ENCODE measurements at regions not wholly inside any gene's neighbourhood (a gene's known extent, or its start where the extent isn't known, plus 50 kb on each side); places are given as distances from the start of the nearest gene placed in this dataset.
A peak's percentile ranks its signal among the peaks of the same experiment; 100 is the strongest.

GRCh38 chr12:127696963-127697362, 570.0 kb upstream of the TMEM132C start:
- Histone ChIP-seq H3K4me1 (ENCODE audit: control insufficient read depth, insufficient read depth, low read length) (no peaks in the 10 kb centered on the region), H3K4me3 (no peak overlapping the region), H3K27me3 (replicated peaks in 1 of 2; ENCODE audit: control insufficient read depth in 2 of 2, insufficient read depth in 2 of 2, low read length in 1 of 2) (no peaks in the 10 kb centered on the region), H3K9ac (ENCODE audit: control insufficient read depth, insufficient read depth, low read length) (no peak overlapping the region), H3K4me2 (ENCODE audit: control insufficient read depth, insufficient read depth) (no peak overlapping the region), H3K27ac (ENCODE audit: control insufficient read depth, insufficient read depth) (no peak overlapping the region), H2AFZ (ENCODE audit: control insufficient read depth, low read depth, low read length) (no peak overlapping the region), H3K36me3 (ENCODE audit: control insufficient read depth in 2 of 2, insufficient read depth in 2 of 2, low read length in 1 of 2) (no peaks in the 10 kb centered on the region), H4K20me1 (ENCODE audit: control insufficient read depth, insufficient read depth) (no peaks in the 10 kb centered on the region), H3K79me2 (ENCODE audit: control insufficient read depth, insufficient read depth, low read length) (no peaks in the 10 kb centered on the region), H3K9me3 (replicated peaks; ENCODE audit: control insufficient read depth, insufficient read depth, low read length) (no peaks in the 10 kb centered on the region; the same call in 2 of the 3 replicates)
- ChIA-PET POLR2A (no interaction called here), CTCF (no interaction called here), RAD21 (ENCODE audit: unreplicated experiment) (no interaction called here), SMC1A (ENCODE audit: uncharacterized antibody, unreplicated experiment) (no interaction called here)
- in situ Hi-C loops (cut with MboI): no loop called here
- BruUV-seq (replicated peaks): no TSS peak
- intact Hi-C loops (cut with micrococcal nuclease; ENCODE audit: unreplicated experiment): no loop called here
- DNase-seq (ENCODE audit: low read depth, low spot score) (no peak), FAIRE-seq (peak; percentile 13), ATAC-seq (no peak)
- TF ChIP-seq, protein P1, sequence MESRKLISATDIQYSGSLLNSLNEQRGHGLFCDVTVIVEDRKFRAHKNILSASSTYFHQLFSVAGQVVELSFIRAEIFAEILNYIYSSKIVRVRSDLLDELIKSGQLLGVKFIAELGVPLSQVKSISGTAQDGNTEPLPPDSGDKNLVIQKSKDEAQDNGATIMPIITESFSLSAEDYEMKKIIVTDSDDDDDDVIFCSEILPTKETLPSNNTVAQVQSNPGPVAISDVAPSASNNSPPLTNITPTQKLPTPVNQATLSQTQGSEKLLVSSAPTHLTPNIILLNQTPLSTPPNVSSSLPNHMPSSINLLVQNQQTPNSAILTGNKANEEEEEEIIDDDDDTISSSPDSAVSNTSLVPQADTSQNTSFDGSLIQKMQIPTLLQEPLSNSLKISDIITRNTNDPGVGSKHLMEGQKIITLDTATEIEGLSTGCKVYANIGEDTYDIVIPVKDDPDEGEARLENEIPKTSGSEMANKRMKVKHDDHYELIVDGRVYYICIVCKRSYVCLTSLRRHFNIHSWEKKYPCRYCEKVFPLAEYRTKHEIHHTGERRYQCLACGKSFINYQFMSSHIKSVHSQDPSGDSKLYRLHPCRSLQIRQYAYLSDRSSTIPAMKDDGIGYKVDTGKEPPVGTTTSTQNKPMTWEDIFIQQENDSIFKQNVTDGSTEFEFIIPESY (IDR thresholded peaks at IDR 0.05): no peak
- TF ChIP-seq TARDBP (IDR thresholded peaks at IDR 0.05; ENCODE audit: borderline replicate concordance) (no peak), CBX3 (IDR thresholded peaks at IDR 0.05; ENCODE audit: borderline replicate concordance, low read depth) (no peak), BACH1 (IDR thresholded peaks at IDR 0.05; ENCODE audit: borderline replicate concordance) (no peak), STAT3 (IDR thresholded peaks at IDR 0.05; ENCODE audit: low read depth, low read length) (no peak), NRF1 (conservative IDR thresholded peaks at IDR 0.05; ENCODE audit: low read depth, low read length) (no peak), ZNF24 (IDR thresholded peaks at IDR 0.05) (no peak), RELA (IDR thresholded peaks at IDR 0.05; ENCODE audit: borderline replicate concordance, partially characterized antibody) (no peak), LARP7 (IDR thresholded peaks at IDR 0.05) (no peak), SRF (IDR thresholded peaks at IDR 0.05; ENCODE audit: low read depth in 2 of 2, low read length in 2 of 2) (no peak)
- TF ChIP-seq, protein P2, sequence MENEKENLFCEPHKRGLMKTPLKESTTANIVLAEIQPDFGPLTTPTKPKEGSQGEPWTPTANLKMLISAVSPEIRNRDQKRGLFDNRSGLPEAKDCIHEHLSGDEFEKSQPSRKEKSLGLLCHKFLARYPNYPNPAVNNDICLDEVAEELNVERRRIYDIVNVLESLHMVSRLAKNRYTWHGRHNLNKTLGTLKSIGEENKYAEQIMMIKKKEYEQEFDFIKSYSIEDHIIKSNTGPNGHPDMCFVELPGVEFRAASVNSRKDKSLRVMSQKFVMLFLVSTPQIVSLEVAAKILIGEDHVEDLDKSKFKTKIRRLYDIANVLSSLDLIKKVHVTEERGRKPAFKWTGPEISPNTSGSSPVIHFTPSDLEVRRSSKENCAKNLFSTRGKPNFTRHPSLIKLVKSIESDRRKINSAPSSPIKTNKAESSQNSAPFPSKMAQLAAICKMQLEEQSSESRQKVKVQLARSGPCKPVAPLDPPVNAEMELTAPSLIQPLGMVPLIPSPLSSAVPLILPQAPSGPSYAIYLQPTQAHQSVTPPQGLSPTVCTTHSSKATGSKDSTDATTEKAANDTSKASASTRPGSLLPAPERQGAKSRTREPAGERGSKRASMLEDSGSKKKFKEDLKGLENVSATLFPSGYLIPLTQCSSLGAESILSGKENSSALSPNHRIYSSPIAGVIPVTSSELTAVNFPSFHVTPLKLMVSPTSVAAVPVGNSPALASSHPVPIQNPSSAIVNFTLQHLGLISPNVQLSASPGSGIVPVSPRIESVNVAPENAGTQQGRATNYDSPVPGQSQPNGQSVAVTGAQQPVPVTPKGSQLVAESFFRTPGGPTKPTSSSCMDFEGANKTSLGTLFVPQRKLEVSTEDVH (IDR thresholded peaks at IDR 0.05; ENCODE audit: low read depth, partially characterized antibody): no peak
- TF ChIP-seq, protein P3, sequence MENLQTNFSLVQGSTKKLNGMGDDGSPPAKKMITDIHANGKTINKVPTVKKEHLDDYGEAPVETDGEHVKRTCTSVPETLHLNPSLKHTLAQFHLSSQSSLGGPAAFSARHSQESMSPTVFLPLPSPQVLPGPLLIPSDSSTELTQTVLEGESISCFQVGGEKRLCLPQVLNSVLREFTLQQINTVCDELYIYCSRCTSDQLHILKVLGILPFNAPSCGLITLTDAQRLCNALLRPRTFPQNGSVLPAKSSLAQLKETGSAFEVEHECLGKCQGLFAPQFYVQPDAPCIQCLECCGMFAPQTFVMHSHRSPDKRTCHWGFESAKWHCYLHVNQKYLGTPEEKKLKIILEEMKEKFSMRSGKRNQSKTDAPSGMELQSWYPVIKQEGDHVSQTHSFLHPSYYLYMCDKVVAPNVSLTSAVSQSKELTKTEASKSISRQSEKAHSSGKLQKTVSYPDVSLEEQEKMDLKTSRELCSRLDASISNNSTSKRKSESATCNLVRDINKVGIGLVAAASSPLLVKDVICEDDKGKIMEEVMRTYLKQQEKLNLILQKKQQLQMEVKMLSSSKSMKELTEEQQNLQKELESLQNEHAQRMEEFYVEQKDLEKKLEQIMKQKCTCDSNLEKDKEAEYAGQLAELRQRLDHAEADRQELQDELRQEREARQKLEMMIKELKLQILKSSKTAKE (IDR thresholded peaks at IDR 0.05; ENCODE audit: low read depth, poor library complexity, severe bottlenecking): no peak
- TF ChIP-seq, protein P4, sequence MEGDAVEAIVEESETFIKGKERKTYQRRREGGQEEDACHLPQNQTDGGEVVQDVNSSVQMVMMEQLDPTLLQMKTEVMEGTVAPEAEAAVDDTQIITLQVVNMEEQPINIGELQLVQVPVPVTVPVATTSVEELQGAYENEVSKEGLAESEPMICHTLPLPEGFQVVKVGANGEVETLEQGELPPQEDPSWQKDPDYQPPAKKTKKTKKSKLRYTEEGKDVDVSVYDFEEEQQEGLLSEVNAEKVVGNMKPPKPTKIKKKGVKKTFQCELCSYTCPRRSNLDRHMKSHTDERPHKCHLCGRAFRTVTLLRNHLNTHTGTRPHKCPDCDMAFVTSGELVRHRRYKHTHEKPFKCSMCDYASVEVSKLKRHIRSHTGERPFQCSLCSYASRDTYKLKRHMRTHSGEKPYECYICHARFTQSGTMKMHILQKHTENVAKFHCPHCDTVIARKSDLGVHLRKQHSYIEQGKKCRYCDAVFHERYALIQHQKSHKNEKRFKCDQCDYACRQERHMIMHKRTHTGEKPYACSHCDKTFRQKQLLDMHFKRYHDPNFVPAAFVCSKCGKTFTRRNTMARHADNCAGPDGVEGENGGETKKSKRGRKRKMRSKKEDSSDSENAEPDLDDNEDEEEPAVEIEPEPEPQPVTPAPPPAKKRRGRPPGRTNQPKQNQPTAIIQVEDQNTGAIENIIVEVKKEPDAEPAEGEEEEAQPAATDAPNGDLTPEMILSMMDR (IDR thresholded peaks at IDR 0.05 in 2 of 3, conservative IDR thresholded peaks at IDR 0.05 in 1 of 3; ENCODE audit: control insufficient read depth in 2 of 3, extremely low read depth in 1 of 3, insufficient read depth in 1 of 3, low read depth in 3 of 3, low read length in 3 of 3): no peak
- TF ChIP-seq, protein P5, sequence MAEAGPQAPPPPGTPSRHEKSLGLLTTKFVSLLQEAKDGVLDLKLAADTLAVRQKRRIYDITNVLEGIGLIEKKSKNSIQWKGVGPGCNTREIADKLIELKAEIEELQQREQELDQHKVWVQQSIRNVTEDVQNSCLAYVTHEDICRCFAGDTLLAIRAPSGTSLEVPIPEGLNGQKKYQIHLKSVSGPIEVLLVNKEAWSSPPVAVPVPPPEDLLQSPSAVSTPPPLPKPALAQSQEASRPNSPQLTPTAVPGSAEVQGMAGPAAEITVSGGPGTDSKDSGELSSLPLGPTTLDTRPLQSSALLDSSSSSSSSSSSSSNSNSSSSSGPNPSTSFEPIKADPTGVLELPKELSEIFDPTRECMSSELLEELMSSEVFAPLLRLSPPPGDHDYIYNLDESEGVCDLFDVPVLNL (IDR thresholded peaks at IDR 0.05; ENCODE audit: low read depth, low read length): no peak
- TF ChIP-seq, protein P6, sequence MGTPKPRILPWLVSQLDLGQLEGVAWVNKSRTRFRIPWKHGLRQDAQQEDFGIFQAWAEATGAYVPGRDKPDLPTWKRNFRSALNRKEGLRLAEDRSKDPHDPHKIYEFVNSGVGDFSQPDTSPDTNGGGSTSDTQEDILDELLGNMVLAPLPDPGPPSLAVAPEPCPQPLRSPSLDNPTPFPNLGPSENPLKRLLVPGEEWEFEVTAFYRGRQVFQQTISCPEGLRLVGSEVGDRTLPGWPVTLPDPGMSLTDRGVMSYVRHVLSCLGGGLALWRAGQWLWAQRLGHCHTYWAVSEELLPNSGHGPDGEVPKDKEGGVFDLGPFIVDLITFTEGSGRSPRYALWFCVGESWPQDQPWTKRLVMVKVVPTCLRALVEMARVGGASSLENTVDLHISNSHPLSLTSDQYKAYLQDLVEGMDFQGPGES (IDR thresholded peaks at IDR 0.05): no peak
